ENCODE measurements at regions not wholly inside any gene's neighbourhood (a gene's known extent, or its start where the extent isn't known, plus 50 kb on each side); places are given as distances from the start of the nearest gene placed in this dataset.
"Not testable (repeated sequence)": the region's sequence is repeated elsewhere in the genome, so short reads cannot be mapped to it uniquely, and the experiment has no call there.

DNA sequence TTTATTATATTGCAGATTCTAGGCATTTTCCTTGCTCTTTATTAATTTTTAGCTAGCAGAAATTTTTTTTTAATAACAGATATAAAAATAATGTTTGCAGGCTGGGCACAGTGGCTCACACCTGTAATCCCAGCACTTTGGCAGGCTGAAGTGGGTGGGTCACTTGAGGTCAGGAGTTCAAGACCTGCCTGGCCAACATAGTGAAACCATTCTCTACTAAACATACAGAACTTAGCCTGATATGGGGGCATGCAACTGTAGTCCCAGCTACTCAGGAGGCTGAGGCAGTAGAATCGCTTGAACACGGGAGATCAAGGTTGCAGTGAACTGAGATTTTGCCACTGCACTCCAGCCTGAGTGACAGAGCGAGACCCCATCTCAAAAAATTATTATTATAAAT, 304.6 kb upstream of the KCND2 start:
- not testable (repeated sequence) for DNase-seq

DNA sequence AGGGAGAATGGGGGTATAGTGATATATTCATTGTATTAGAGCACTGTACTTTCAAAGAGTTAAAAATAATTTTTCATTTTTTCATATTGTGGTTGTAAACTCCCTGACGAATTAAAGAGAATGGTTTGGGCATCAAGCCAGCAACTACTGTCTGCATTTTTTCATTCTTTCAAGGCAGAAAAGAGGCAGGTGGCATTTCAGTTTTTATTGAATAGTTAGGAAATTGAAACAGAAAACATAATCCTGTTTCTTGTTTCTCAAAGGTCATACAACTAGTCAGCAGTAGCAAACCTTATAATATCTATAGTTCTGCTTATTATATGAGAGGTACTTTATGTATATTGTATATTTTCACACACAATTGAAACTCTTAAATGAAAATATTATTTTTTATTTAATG, 303.9 kb upstream of the KCND2 start:
- no peak for DNase-seq

DNA sequence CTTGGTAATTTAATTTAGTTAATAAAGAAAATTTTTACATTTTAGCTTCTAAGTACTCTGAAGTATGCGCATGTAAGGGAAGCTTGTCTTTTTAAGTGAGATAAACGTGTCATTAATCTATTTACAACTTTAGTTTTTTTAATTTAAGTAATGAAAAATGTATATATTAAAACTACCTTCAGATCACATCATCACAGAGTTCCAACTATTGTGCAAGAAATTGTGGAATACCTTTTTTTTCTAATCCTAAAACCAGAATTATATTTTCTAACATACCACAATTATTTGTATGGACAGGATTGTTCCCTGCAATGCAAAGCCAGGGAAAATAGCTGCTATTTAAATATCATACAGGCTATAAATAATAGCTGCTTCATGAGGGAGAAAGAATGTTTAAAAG, 303.2 kb upstream of the KCND2 start:
- DNase-seq, result no peak

DNA sequence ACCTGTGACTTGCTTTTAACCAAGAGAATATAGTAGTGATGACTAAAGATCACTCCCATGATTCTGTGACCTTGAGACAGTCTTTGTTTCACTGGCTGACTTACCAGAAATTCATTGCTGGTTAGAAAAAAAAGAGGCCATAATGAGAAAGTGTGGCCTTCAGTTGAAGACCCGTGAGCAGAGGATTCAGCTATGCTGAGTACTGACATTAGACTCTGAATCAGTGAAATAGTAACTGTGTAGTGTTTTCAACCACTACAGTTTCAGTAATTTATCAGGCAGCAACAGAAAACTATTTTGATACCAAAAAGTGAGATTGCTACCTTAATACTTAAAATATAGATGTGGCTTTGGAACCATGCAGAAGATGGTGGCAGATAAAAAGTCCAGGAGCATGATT, 298.0 kb upstream of the KCND2 start:
- no peak for DNase-seq

DNA sequence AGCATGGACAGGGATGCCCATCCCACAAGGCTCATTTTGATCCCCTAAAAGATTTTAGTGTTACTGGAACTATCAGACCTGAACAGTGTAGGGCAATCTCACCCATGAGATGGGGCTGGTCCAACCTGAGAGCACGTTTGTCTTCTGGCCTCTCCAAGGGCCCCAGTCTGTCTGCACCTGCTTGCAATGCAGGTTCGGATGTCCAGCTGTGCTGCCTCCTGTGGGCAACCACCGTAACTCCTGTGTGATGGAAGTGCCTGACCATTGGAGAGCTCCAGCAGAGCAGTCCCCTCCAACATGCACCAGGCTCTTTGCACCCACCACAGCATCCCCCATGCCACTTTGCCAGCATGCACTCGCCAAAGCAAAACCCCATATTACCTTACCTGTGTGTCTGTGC, 290.1 kb upstream of the KCND2 start:
- no peak for DNase-seq

DNA sequence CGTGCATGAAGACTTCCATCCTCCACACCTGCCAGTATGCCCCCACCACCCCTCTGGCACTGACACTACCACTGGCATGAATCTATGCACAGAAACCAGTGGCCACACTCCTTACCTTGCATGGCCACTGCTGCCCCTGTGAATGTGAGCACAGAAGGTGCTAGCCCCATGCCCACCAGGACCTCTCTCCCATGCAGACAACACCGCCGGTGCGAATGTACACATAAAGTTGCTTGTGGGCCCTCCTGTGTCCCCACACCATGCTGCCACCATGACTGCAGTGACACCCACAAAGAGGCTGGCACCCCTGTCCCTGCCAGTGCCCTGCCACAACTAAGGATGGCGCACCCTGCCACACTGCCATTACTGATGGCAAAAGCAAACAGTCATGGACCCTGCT, 289.5 kb upstream of the KCND2 start:
- no peak for DNase-seq

DNA sequence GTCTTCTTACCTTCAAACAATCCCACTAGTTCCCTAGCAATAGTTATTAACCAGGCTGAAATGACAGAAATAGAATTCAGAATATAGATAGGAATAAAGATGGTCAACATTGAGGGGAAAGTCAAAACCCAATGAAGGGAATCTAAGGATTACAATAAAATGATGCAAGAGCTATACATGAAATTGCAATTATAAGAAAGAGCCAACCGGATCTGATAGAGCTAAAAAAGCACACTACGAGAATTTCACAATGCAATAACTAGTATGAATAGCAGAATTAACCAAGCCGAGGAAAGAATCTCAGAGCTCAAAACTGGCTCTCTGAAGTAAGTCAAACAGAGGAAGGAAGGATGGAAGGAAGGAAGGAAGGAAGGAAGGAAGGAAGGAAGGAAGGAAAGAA, 288.7 kb upstream of the KCND2 start:
- DNase-seq, result no peak

DNA sequence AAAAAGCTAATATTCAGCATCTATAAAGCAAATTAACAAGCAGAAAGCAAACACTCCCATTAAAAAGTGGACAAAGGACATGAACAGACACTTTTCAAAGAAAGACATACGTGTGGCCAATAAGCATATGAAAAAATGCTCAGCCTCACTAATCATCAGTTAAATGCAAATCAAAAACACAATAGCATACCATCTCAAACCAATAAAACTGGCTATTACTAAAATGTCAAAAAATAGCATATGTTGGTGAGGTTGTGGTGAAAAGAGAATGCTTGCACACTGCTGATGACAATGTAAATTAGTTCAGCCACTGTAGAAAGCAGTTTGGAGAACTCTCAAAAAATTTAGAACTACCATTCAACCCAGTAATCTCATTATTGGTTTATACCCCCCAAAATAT, 284.6 kb upstream of the KCND2 start:
- no peak for DNase-seq

DNA sequence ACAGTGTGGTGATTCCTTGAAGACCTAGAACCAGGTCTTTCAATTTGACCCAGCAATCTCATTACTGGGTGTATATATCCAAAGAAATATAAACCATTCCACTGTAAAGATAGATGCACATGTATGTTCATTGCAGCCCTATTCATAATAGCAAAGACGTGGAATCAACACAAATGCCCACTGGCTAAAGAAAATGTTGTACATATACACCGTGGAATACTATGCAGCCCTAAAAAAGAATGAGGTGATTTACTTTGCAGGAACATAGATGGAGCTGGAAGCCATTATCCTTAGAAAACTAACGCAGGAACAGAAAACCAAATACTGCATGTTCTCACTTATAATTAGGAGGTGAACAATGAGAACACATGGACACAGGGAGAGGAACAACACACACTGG, 278.0 kb upstream of the KCND2 start:
- DNase-seq, result no peak

DNA sequence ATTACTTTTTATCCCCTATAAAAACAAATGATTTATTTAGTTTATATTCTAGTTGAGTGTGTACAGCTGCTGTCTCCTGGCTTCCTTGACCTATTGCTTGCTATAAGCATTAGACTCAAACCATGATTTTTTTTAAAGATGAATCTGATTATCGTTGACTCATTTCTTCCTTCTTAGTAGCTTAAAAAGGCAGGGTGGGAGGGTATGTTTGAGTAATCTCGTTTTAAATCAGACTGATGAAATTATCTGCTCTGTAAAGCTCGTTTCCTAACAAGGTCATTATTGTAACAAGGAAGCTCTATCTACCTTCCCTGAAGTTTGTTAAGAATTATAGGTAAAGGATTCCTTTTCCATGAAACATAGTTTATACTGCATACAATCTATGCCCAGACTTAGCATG, 276.3 kb upstream of the KCND2 start:
- DNase-seq, result no peak

DNA sequence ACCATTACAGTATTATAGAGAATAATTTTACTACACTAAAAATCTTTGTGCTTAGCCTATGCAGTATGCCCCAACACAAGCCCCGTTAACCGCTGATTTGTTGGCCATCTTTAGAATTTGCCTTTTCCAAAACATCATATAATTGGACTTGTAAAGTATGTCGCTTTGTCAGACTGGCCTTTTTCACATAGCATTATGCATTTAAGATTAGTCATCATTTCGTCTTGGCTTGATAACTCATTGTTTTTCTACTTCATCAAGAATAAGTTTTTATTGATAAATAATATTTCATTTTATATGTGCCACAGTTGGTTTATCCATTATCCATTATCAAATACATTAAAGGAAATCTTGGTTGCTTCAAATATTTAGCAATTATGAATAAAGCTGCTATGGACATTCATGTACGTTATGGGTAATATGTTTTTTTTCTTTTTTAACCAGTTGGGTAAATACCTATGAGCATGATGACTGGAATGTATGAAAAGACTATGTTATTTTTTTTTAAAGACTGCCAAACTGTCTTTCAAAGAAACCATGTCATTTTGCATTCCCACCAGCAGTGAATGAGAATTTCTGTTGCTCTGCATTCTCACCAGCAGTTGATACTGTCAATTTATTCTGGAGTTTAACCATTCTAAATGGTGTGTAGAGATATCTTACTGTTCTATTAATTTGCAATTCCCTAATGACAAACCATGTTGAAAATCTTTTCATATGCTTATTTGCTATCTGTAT, 273.1 kb upstream of the KCND2 start:
- DNase-seq, result no peak

DNA sequence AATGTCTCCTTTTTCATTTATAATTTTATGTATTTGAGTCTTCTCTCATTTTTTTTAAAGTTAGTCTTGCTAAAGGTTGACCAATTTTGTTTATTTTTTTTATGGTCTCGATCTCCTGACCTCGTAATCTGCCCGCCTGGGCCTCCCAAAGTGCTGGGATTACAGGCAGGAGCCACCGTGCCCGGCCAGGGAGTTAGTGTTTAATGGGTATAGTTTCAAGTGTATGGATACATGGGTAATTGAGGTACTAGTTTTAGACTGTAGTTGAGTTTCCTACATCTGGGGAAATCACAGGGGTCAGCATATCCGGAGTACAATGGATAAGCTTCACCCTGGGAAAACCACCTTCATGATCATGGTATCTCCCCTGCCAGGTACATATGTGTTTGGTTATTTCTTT, 267.3 kb upstream of the KCND2 start:
- no peak for DNase-seq

DNA sequence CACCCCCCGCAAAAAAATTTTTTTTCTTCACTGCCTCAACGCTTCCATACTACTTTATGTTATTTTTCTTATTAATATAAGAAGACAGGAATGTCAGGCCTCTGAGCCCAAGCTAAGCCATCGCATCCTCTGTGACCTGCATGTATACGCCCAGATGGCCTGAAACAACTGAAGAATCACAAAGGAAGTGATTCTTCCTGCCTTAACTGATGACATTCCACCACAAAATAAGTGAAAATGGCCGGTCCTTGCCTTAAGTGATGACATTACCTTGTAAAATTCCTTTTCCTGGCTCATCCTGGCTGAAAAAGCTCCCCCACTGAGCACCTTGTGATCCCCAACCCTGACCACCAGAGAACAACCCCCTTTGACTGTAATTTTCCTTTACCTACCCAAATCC, 258.7 kb upstream of the KCND2 start:
- DNase-seq, result not testable (repeated sequence)

DNA sequence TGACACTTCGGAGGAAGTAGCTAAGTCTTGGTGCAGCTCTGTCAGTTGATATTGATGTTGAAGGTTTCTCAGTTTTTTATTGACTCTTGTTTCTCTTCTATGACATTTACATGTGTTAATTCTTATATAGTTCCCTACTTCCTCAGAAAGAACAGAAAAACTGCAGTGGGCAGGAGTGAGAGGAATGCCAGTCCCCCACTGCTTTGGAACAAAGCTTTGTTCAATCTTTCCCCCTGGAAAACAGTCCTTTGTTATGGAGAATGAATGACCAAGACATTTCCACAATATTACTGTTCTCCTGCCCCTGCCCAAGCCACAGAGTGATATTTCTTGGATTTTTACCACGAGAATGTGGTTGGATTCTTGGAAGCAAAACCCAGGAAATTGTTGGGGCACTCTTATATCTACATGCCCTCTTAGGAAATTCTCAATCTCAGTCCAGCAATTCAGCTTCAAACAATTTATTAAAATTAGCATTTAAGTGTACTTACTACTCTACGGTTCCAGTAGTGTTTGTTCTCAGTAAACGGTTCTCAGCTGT, 258.0 kb upstream of the KCND2 start:
- no peak for DNase-seq

DNA sequence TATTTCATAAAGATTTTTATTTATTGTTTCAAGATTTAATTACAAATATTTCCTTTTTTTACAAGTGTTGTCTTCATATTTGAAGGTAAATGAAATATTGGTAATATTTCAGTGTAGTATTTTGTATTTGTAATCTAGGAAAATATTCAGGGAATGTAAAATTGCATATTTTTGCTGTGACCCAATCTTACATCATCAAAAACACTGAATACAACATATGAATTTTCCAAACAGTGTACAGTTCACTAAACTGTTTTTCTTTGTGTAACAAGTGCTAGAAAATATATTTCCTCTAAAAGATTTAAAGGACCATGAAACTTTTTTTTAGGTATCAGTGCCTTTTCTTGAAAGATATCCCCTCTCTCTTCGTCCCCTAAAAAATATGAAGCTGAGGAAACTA, 251.9 kb upstream of the KCND2 start:
- DNase-seq, result no peak

DNA sequence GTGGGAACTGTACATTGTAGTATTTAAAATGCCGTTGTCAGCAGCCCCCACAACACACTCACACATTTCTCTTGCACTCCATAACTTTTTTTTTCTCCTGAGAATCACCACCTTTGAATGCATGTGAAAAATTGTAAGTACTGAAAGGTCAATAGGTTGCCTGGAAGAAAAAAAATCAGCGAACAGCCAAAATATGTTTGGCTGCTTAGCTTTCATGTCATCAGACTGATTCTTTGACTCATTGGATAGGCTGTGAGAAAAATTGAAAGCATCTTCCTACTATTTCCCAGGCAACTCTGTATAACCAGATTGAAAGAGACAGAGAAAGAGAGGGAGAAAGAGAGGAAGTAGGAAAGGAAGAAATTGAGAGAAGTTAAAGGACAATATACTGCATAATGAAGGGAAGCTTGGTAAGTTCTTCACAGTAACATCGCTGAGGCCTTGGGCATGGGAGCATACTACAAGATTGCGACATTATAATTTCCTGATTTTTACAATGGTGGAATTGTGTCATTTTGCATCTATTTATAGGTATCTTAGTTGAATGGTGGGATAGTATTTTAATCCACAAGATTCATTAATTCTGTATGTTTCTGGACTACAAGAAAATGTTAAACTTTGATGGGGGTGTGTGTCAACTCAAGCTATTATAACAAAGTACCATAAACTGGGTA, 249.3 kb upstream of the KCND2 start:
- no peak for DNase-seq

DNA sequence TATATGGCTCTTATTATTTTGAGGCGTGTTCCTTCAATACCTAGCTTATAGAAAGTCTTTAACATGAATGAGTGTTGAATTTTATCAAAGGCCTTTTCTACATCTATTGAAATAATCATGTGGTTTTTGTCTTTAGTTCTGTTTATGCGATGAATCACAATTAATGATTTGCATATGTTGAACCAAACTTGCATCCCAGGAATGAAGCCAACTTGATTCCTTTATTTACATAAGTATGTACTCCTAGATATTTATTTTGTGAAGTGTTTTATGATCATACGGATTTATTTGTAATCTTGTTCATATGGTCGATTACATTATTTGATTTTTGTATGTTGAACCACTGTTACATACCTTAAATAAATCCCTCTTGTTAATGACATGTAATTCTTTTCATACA, 244.3 kb upstream of the KCND2 start:
- DNase-seq, result no peak

DNA sequence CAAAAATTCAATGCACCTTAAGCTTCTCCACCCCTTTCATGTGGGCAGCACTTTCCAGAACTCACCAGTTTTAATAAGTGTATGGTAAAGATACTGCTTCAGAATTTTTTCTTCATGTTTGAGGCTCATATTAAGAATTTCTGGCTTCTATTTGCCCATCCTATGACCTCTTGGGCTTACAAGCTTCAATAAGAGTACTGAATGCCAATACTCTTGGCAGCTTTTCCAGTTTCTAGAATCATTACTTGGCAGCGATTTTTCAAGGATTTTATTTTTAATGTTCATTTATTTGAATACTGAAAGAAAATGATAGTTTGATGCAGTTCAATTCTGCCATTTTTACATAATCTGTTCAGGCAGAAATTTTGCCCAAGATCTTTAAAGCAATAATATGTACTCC, 242.1 kb upstream of the KCND2 start:
- no peak for DNase-seq

DNA sequence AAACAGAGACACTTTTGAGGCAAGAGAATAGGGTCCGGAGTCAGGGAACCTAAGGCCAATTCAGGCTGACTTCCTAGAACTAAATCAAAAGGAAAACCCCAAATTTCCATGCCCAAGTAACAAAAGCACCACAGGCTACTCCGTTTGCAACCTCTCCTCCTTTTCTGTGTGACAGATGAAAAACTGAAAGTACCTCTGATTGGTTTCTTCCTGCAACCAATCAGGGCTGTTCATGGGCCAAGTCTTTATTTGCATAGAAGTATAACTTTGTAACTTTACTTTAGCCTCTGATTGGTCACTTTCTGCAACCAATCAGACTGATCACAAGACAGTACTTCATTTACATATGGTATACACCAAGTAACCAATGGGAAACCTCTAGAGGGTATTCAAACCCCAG, 239.9 kb upstream of the KCND2 start:
- no peak for DNase-seq

DNA sequence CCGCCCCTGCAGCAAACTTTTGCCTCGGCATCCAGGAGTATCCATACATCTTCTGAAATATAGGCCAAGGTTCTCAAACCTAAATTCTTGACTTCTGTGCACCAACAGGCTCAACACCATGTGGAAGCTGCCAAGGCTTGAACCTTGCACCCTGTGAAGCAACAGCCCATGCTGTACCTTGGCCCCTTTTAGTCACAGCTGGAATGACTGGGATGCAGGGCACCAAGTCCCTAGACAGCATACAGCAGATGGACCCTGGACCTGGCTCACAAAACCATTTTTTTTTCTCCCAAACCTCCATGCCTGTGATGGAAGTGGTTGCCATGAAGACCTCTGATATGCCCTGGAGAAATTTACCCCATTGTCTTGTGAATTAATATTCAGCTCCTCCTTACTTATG, 233.8 kb upstream of the KCND2 start:
- DNase-seq, result no peak

DNA sequence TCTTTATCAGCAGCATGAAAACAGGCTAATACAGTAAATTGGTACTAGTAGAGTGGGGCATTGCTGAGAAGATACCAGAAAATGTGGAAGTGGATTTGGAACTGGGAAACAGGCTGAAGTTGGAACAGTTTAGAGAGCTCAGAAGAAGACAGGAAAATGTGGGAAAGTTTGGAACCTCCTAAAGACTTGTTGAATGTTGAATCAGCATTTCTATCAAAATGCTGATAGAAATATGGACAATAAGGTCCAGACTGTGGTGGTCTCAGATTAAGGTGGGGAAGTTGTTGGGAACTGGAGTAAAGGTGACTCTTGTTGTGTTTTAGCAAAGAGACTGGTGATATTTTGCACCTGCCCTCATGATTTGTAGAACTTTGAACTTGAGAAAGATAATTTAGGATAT, 231.2 kb upstream of the KCND2 start:
- no peak for DNase-seq

DNA sequence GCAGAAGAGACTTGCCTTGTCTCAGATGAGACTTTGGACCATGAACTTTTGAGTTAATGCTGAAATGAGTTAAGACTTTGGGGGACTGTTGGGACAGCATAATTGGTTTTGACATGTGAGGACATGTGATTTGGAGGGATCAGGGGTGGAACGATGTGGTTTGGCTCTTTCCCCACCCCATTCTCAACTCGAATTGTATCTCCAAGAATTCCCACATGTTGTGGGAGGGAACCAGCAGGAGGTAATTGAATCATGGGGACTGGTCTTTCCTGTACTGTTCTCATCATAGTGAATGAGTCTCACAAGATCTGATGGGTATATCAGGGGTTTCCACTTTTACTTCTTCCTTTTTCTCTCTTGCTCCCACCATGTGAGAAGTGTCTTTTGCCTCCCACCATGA, 229.7 kb upstream of the KCND2 start:
- no peak for DNase-seq

DNA sequence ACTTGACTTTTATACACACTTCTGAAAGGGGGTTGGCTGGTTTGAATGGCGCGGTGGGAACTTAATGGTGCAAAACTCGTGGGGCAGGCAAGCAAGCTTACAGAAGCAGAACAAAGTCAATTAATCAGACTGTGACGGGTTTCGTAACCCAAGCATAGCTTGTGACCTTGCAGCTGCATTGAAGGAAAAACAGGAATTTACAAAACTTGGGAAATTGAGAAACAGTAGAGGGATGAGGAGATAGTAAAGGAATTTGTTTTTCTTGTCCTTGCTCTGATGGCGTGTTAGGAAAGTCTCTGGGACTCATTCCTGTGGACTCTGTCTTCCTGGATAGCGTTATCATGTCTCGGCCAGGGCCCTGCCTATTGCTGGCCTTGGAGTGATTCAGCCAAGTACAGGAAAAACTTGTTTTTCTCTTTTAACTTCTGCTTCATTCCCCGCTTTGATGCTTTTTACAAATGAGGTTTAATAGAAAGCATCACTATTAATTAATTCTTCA, 220.0 kb upstream of the KCND2 start:
- DNase-seq, result no peak

DNA sequence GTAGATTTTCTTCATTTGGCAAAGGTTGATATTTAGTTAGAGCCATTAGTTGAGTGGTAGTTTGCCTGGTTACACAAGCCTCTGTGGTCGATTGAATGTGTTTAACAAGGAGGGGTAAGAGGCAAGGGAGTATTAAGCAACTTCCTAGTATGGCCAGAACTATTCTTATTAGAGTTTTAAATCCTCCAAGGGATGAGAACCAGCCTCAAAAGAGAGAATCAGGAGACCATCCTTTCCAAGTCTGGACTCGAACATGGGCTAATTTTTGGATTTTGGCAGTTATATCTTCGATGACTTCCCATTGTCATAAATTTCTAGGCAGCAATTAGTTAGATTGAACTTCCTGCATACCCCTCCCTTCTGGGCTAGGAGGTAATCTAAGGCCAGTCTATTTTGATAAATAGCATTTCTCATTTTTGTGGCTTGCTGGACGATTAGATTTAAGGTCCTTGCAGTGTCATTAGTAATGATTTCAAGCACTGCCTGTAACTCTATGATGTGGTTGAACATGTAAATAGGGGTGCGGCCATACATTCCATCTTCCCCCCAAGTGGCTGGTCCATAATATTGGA, 219.5 kb upstream of the KCND2 start:
- no peak for DNase-seq

Data from NCI-H345 (cell line).